ENCODE measurements at regions not wholly inside any gene's neighbourhood (a gene's known extent, or its start where the extent isn't known, plus 50 kb on each side); places are given as distances from the start of the nearest gene placed in this dataset.
"Not testable (repeated sequence)": the region's sequence is repeated elsewhere in the genome, so short reads cannot be mapped to it uniquely, and the experiment has no call there.

DNA sequence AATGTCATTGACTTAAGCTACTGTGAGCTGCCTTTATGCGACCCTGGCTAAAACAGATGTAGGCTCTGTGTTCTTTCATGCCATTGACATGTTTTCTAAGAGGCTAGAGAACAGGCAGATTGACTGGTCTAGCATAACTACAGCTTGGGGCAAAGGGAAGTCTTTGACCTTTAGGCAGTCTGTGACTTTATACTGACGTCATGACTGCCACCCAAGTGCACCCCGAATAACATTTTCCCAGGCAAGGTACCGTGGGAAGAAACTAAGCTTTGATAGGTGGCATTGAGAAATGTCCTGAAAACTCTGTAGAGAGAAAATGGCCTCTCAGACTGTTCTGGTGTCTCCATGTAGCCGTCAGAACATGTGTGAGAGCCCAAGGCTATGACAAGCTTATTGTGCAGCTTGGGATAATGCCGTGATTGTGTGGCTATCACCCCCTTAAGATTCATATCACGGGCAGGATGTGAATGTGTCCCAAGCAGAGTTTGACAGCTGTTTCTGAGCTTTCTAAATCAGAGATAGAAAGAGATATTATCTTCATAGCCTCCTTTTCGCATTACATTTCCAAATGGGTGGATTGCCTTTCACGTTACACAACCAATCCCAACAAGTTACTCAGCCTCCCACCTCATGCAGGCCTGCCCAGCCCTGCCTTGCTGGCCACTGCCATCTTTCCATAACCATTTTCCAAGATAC, 672.2 kb upstream of the ACVR2A start:
- no peak for DNase-seq

DNA sequence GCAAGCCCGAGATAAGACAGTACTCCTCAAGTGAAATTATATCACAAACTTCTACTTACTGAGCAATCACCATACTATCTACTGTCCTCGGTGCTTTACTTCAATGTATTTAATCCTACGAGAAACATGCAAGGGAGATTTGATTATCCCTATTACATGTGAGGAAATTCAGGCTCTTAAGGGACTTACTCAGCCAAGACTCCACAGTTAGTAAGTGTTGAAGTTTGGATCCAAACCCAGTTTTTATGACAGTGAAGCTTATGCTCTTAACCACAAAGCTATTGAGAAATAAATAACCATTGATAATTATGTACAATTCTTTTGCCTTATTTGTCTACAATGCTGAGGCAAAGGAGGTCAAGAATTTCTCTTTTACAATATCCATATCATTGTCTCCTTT, 672.9 kb upstream of the ACVR2A start:
- no peak for DNase-seq

DNA sequence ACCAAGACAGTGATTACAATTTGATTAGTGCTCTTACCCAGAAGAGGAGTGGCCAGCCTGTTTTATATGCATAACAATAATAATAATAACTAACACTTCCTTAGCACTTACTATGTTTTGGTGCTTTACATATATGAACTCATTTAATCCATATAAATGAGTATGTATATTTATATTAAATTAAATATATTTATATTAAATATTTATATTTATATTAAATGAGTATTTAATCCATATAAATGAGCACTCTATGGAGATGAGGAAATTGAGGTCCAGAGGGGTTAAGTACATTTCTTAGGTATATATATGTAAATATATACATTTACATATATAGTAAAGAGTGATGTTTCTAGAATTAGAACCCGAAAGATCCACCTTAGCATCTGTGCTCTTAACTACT, 673.9 kb upstream of the ACVR2A start:
- no peak for DNase-seq

DNA sequence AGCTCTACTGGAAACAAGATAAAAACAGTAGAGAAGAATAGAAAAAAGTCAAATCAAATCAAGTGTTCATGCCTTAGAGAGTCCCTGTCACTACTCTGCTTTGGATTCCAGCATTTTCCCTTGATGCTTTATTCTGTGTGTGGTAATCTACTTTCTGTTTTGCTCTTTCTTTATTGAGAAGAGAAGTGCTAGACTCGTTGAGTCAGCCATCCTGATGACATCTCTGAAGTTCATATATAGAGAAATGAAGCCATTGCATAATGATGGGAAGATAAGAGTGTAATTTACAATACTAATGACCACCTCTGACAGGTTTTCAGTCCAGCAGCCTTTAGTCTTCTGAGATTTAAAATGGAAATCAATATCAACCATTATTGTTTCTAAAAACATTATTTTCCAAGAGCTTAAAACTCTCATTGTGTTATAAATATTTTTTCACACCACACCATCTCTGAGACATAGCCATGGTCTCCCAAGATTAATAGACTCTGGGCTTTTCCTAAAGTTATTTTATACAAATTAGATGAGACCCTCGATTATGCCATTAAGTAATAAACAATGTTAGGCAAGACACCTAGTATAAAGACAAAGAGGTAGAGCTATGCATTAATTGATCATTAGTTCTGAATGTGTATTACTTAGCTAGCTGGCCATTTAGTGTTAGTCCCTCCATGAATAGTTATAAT, 679.0 kb upstream of the ACVR2A start:
- DNase-seq: no peak

DNA sequence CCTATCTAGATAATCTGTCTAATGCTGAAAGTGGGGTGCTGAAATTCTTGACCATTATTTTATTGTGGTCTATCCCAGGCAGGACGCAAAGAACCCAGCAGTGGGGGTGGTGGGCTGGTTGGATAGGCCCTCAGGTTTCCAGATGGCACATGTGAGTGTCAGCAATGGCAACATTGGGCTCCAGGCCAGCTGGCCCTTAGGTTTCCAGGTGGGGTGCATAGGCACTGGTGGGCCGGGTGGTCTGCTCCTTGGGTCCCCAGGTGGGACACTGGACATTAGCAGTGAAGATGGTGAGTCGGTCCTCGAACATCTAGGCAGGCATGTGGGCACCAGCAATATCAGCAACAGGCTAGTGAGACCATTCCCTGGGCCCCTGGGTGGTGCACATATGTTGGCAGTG, 680.3 kb upstream of the ACVR2A start:
- DNase-seq: no peak

DNA sequence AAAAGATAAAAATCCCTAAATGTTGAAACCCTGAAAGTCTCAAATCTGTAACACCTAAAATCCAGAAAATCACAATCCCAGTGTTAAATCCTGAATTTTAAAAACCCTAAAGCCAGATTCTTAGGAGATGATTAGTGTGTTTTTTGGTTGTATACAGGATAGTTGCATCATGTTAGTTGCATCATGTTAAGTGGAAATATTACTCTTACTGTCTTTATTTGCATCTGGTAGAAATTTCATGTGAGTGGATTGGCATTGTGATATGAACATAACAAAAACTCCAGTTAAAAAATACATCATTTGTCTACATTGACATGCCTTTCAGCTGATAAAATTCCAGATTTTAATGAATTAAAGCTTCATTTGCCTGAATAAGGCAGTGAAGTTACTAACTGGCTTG, 683.1 kb upstream of the ACVR2A start:
- no peak for DNase-seq

DNA sequence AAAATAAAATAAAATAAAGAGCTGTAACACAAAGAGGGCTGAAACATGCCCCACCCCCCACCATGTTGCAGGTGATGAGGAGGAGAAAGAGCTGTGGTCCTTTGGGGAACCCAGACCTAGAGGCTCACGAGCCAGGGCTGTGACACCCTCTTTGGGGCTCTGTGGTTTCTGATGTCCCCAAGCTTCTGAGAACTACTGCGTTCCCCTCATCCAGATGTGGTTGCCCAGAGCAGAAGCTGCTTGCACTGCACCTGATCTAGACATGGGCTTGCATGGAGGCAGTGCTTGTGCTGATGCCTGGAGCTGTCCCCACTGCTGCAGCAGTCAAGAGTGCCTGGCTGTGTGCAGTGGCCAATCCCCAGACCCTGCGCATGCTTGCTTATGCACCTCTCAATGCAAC, 687.9 kb upstream of the ACVR2A start:
- DNase-seq: no peak

DNA sequence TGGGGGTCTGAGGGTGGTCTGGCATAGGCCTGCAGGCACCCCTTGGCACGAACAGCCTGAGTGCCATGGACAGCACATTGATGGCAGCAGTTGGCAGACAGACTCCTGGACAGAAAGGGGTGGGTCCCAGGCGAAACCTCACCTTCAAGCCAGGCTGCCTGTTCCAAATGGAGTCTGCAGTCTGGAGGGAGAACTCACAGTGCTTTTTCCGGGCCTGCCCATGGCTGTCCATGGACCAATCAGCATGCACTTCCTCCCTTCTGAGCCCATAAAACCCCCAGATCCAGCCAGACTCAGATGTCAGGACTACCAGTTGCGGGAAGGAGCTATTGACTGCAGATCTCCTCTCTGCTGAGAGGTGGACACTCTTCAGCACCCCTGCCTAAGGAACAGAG, 694.6 kb upstream of the ACVR2A start:
- no peak for DNase-seq

DNA sequence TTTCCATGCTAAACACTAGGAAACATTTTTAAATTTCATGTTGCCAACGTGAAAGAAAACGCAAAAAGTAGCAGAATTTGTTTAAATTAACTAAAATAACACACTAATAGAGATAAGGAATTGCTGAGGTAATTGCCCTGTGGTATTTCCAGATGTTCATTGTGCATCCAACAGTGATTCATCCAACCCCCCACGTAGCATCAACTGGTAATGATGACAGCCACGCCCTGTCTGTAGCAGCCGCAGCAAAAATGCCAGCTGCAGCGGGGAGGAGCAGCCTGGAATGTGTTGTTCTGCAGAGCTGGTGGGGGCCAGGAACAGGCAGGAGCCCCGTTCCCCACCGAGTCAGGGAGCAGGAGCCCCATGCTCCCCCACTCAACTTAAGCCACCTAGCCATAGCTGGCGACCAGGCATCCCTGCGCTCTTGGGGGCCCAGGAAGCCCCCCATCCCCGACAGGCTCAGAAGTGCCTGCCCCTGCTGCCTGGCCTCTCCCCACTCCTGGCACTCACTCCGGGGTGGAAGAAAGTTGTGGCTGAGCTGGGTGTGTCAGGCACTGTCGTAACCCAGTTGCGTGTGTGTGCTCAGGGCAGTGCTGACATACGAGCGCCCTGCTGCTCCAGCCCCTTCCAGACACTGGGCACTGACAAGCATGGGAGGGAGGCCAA, 695.1 kb upstream of the ACVR2A start:
- no peak for DNase-seq

DNA sequence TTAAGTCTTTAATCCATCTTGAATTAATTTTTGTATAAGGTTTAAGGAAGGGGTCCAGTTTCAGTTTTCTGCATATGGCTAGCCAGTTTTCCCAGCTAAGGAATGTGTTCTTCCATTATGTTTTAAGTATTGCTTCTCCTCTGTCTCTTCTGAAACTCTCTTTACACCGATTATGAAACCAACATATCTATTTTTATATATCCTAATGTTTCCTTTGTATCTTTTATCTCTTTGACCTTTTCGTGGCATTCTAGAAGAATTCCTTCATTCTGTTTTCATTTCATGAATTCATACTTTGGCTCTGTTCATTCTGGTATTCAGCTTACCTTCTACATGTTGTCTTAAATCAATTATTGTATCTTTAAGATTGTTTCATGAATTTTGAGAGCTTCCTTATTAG, 697.0 kb upstream of the ACVR2A start:
- no peak for DNase-seq

DNA sequence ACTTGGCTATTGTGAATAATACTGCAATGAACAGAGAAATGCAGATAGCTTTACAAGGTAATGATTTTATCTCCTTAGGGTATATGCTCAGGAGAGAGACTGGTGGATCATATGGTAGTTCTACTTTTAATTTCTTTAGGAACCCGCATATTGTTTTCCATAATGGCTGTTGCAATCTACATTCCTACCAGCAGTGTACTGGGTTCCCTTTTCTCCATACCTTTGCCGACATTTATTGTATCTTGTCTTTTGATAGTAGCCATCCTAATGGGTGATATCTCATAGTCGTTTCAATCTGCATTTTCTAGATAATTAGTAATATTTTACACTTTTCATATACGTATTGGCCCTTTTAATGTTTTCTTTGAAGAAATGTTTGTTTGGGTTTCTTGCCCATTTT, 702.9 kb upstream of the ACVR2A start:
- DNase-seq: no peak

DNA sequence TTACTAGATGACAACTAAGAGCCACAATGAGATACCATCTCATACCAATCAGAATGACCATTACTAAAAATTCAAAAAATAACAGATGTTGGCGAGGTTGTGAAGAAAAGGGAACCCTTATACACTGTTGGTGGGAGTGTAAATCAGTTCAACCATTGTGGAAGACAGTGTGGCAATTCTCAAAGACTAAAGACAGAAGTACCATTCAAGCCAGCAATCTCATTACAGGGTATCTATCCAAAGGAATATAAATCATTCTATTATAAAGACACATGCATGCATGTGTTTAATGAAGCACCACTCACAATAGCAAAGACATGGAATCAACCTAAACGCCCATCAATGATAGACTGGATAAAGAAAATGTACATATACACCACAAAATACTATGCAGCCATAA, 705.1 kb upstream of the ACVR2A start:
- DNase-seq: not testable (repeated sequence)

DNA sequence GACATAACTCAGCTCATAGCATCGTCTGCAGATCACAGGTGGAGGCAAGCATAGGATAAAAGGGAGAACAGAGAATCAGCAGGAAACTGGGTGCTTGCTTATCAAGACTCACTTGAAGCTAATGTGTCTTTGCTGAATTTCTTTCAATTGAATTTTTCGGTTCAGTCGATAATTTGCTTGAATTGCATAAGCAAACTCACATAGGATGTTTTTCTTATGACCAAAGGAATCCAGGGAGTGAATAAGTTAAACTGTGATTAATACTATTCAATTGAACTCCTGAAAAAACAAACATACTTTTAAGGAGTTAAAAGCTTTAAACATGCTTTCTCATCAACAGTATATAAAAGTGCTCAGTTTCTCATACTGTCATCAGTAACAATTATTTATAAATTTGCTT, 707.1 kb upstream of the ACVR2A start:
- DNase-seq: no peak

DNA sequence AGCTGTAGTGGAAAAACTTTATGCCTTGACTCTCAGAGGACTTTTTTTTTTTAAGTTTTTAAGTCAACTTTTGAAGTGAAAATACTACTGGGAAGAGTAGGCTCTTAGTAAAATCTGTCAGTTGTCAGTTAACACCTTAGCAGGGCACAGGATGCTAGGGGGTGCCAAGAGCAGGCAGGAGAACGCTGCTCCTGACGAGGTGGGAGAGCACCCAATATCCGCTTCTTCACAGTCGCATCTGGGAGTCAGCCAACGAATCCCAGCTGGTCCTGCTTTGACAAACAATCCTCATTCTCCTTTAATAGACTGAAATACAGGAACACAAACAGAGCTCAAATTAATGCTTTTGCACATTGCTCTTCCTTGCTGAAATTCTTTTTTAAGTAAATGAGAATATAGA, 709.5 kb upstream of the ACVR2A start:
- DNase-seq: no peak

DNA sequence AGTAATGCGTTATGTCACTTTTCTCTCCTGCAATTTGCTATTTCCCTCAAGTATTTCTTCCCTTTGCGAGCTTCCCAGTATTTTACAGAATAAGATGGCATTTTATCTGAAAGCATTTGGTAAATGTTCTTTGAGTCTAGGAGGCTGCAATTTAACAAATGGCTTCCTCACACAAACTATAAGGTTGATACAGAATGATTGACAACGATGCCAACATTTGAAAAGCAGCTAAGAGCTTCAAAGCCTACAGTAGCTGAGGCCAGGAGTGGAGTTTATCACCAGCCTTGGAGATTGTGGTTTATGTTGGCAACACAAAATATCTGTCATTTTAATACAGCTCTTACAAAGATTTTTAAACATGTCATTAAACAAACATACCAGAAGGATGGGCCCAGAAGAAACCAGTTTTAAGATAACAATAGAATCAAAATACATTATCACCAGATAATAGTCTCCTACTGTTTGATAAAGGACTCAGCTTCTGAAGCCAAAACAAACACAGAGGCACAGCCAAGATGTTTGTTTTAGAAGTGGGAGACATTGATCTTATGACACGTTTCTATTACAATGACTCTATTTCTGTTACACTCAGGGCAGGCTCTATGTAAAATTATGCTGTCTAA, 711.4 kb upstream of the ACVR2A start:
- DNase-seq: no peak

DNA sequence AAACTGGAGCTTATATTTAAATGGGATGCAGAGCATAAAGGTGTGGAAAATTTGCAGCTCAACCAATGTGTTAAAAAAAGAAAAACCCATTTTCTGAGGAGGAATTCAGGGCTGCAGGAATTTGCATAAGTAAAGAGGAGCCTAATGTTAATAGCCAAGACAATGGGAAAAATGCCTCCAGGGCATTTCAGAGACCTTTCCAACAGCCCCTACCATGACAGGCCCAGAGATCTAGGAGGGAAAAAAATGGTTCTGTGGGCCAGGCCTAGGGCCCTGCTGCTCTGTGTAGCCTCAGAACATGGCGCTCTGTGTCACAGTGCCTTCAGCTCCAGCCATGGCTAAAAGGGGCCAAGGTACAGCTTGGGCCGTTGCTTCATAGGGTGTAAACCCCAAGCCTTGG, 719.7 kb upstream of the ACVR2A start:
- no peak for DNase-seq

DNA sequence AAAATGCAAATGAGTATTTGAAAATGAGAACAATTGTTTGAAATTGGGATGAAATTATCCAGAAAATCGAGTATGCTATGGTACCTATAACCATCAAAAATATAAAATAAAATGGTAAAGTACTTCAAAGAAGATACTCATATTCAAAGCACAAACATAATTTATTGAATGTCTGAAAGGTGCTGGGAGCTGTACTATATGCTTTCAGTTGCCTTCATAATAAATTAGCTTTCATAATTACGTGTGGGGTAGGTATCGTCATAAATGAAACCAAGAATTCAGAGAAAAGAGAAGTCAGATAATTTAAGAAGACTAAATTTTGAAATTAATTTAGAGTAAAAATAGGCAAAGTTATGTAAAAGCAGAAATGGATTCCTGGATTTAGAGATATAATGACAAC, 721.9 kb upstream of the ACVR2A start:
- no peak for DNase-seq

DNA sequence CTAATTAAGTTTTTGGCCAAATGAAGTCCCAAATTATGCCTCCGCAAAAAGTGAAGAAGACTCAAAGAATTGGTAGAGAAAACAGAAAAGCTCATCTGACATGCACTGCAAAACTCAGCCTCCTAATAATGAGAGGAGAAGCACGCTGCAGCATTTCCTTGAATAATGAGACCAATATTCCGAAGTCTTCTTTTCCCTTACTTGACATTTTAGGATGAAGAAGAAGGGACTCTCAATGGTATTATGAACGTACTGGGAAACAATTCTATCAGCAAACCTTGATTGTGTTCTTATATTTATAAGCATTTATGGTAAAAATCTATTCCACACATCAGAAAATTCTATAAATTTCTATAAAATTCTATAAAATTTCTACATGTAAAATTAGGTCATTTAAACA, 733.9 kb upstream of the ACVR2A start:
- no peak for DNase-seq

DNA sequence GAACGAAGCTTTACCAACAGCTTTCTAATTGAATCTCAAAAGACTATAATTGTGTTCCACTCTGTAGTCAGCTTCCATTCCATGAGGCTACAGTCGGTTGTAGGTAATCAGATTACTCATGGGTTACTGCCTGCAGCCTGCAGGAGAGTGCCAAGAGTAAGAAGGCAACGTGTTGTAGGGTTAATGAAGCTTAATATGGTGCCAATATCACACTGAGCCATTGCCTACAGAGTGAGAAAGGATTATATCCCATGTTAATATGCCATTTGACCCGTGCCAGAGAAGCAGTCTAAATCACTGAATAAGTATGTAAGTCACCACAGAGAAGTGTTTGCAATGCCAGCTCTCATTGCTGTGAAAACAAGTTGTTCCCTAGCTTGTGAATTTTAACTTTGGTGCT, 734.5 kb upstream of the ACVR2A start:
- DNase-seq: no peak

DNA sequence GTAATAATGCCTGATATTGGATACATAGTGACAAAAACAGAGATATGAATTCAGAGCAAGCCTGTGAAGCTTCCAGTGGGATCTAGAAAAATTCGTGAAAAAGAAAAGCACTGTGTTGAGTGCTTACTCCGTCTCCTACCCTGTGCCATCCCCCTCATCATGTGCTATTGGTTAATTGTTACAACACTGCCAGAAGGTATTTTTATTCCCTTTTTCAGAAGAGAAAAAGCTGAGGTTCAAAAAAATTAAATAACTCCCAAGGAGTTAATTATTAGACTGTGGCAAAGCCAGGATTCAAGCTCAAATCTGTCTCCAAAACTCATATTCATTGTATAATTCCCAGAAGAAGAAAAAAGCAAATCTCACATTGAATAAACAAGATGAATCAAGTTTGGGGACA, 735.5 kb upstream of the ACVR2A start:
- no peak for DNase-seq

DNA sequence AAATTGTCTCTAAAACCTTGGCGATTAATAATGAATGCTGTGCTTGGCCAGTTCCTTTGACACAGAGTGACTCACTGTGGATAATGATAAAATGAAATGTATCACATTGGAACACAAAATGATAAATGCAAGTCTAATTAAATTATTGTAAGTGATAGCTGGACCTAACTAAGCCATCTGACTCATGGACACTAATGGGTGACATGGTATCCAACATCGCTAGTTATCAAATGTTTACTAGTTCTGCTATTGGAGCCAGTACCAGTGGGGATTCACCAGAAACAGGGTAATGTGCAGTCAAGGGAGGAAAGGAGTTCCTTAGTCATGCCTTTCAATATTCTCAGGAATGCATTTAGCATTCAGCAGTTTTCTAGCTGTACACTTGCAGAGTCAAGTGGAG, 736.3 kb upstream of the ACVR2A start:
- no peak for DNase-seq

DNA sequence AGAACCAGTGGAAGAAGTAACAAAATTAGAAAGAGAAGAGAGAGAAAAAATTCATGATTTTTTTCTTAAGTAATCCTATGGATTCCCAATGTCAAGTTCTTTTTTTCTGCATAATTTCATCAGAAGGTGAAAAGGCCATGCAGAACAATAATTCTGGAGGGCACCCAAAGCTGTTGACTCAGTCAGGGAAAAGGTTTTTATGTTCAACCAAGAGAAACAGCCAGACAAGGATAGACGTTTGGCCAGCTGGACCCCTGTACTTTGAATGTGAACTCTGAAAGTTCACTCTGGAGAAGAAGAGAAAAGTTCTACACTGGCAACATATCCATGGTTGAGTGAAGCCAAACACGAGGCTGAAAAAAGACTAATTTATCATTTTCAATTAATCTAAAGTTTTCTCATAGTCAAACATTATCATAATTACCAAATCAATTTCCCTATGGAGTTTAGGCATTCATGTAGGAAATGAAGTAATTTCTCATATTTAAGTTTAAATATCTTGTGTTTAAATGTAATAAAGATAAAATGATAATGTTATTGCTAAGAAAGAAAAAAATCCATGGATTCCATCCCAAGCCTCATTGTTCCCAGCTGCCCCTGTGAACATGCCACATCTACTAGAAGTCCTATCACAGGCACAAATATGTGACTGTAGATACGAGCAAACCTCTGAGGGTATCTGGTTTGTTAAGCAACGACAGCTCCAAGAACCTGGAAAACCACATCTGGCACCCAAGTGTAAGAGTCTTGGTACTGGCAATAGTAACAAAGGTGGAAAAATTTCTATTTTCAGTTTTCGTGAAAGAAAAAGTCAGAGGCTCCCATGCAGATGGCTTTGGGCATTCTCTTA, 742.7 kb upstream of the ACVR2A start:
- DNase-seq: no peak

DNA sequence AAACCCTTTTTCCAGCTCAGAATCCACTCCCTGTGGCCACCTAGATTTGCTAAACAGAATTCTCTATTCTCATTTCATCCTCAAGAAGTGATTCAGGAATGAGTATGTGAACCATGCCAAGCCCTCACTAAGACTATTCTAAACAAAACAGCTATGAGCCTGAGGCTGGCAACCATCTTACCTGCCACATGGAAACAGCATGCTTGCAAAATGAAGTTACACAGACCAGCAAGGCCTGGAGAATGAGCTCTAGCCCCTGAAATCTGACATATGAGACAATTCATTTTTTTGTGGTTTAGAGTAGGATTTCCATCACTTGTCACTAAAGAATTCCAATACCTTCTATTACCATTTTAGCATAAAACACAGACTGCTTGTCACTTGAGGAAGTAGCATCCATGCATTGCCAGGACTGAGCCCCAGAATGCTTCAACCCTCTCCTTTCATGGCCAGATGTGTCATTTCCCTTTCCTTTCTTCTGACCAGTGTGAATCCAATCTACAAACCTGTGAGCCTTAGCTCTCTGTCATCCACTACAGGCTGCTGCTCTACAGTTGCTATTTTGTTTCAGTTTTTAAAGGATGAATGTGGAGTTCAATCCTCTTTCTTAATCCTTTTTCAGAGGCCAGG, 744.3 kb upstream of the ACVR2A start:
- no peak for DNase-seq
